T-helper 2 cell (primary cell): ENCODE measurements at regions not wholly inside any gene's neighbourhood (a gene's known extent, or its start where the extent isn't known, plus 50 kb on each side); places are given as distances from the start of the nearest gene placed in this dataset.
"Not testable (repeated sequence)": the region's sequence is repeated elsewhere in the genome, so short reads cannot be mapped to it uniquely, and the experiment has no call there.

Experiments
- DNase-seq, 5 experiments: peaks; one replicate each; pipeline versions ENCODE4 v3.0.0 to v3.0.0-alpha.2; 2012 to 2022

- no peak for DNase-seq
These were observed 90.7 kb upstream of the NAMPT start for GRCh38 chr7:106375499-106375898.

GRCh38 chr7:106374437-106374836 is 89.7 kb upstream of the NAMPT start:
- no peak for DNase-seq

- DNase-seq = no peak
These were observed 88.0 kb upstream of the NAMPT start for GRCh38 chr7:106372595-106373318.

- DNase-seq = no peak
These were observed 87.3 kb upstream of the NAMPT start for GRCh38 chr7:106372126-106372525.

GRCh38 chr7:106371629-106372028 is 86.8 kb upstream of the NAMPT start:
- no peak for DNase-seq

GRCh38 chr7:106370542-106370941 is 85.8 kb upstream of the NAMPT start:
- no peak for DNase-seq

- DNase-seq = no peak
These were observed 85.0 kb upstream of the NAMPT start for GRCh38 chr7:106369816-106370215.

GRCh38 chr7:106369352-106369751 is 84.6 kb upstream of the NAMPT start:
- no peak for DNase-seq

GRCh38 chr7:106367664-106368063 is 82.9 kb upstream of the NAMPT start:
- peak in 1 of 5 experiments; percentile 21 for DNase-seq

GRCh38 chr7:106367018-106367420 is 82.2 kb upstream of the NAMPT start:
- no peak for DNase-seq

- peak in 1 of 5 experiments; percentile 50 for DNase-seq
These were observed 80.6 kb upstream of the NAMPT start for GRCh38 chr7:106365252-106366005.

GRCh38 chr7:106362507-106362906 is 77.7 kb upstream of the NAMPT start:
- not testable (repeated sequence) for DNase-seq

- no peak for DNase-seq
These were observed 73.4 kb upstream of the NAMPT start for GRCh38 chr7:106358103-106358663.

GRCh38 chr7:106357675-106358074 is 72.9 kb upstream of the NAMPT start:
- DNase-seq = no peak

- DNase-seq = no peak
These were observed 70.0 kb upstream of the NAMPT start for GRCh38 chr7:106354822-106355221.

- DNase-seq = no peak
These were observed 69.2 kb upstream of the NAMPT start for GRCh38 chr7:106353944-106354343.

- DNase-seq = no peak
These were observed 63.4 kb upstream of the NAMPT start for GRCh38 chr7:106348231-106348630.

- DNase-seq = peak in 1 of 5 experiments; percentile 77
These were observed 62.5 kb upstream of the NAMPT start for GRCh38 chr7:106347229-106347833.

GRCh38 chr7:106346678-106347217 is 62.0 kb upstream of the NAMPT start:
- DNase-seq = peak in 3 of 5 experiments; percentile 31 to 99 (median 77)

GRCh38 chr7:106346167-106346677 is 61.4 kb upstream of the NAMPT start:
- peak in 1 of 5 experiments; percentile 19 for DNase-seq

- DNase-seq = peak in 3 of 5 experiments; percentile 11 to 58 (median 41)
These were observed 60.8 kb upstream of the NAMPT start for GRCh38 chr7:106345421-106346166.

- DNase-seq = no peak
These were observed 60.1 kb upstream of the NAMPT start for GRCh38 chr7:106344861-106345260.
